Lung (tissue), 11 donors: ENCODE measurements at regions not wholly inside any gene's neighbourhood (a gene's known extent, or its start where the extent isn't known, plus 50 kb on each side); places are given as distances from the start of the nearest gene placed in this dataset.

Experiments
- ATAC-seq: fragments of 200-7000 bp; cut with Tn5 transposase; one replicate; pipeline ENCODE4 v1.9.1; 2020; ENCODE audit warnings: moderate number of reproducible peaks; ENCODE audit not compliant: insufficient read depth, low FRiP score
- DNase-seq, 3 donors: peaks; one replicate each; pipeline ENCODE4 v3.0.0-alpha.2; 2013 to 2017
- H3K27ac ChIP-seq, 2 donors: one replicate each; pipeline ENCODE4 v1.5.1; 2013; ENCODE audit warnings: mild to moderate bottlenecking in 2 of 2, moderate library complexity in 2 of 2, control low read depth in 1 of 2, inconsistent platforms in 1 of 2, low read depth in 1 of 2, low read length in 1 of 2
- H3K27me3 ChIP-seq, 3 donors: one replicate each; pipeline ENCODE4 v1.5.1; 2013; ENCODE audit warnings: low read length in 2 of 3; ENCODE audit not compliant: control insufficient read depth in 3 of 3, insufficient read depth in 3 of 3
- H3K36me3 ChIP-seq, 4 donors: one replicate each; pipeline ENCODE4 v1.5.1; 2013; ENCODE audit warnings: low read length in 4 of 4, mild to moderate bottlenecking in 1 of 4, moderate library complexity in 1 of 4; ENCODE audit not compliant: control insufficient read depth in 4 of 4, insufficient read depth in 4 of 4
- H3K4me1 ChIP-seq, 5 donors: one replicate each; pipeline ENCODE4 v1.5.1; 2013; ENCODE audit warnings: low read length in 5 of 5, mild to moderate bottlenecking in 2 of 5, moderate library complexity in 1 of 5; ENCODE audit not compliant: control insufficient read depth in 5 of 5, insufficient read depth in 5 of 5
- H3K4me3 ChIP-seq: one replicate; pipeline ENCODE4 v1.5.1; 2013; ENCODE audit warnings: mild to moderate bottlenecking, control low read depth, moderate library complexity
- H3K9ac ChIP-seq, 2 donors: one replicate each; pipeline ENCODE4 v1.5.1; 2013; ENCODE audit warnings: low read length in 2 of 2, control low read depth in 1 of 2; ENCODE audit not compliant: insufficient read depth in 1 of 2
- H3K9me3 ChIP-seq, 4 donors: one replicate each; pipeline ENCODE4 v1.5.1; 2013; ENCODE audit warnings: low read length in 3 of 4, mild to moderate bottlenecking in 1 of 4, moderate library complexity in 1 of 4; ENCODE audit not compliant: control insufficient read depth in 4 of 4, insufficient read depth in 3 of 4
- WGBS, 2 donors: extraction: QIAGEN DNeasy Blood & Tissue Kit; methylation state at CpG; one replicate each; pipeline ENCODE4 v1.1.7; 2013; 5-methylcytosine and 5-hydroxymethylcytosine counted together
- TF ChIP-seq, protein P1 (sequence below): IDR thresholded peaks from 2 replicates; pipeline ENCODE4 v1.5.1; 2012; ENCODE audit warnings: mild to moderate bottlenecking; ENCODE audit errors: control extremely low read depth, extremely low read depth
- donor health status: control.
- donor health status: control.
- donor health status: Bipolar disorder and iron deficiency.
- donor health status: healthy.
- donor health status: DM: yes; HTN: yes; CAD: no.

DNA sequence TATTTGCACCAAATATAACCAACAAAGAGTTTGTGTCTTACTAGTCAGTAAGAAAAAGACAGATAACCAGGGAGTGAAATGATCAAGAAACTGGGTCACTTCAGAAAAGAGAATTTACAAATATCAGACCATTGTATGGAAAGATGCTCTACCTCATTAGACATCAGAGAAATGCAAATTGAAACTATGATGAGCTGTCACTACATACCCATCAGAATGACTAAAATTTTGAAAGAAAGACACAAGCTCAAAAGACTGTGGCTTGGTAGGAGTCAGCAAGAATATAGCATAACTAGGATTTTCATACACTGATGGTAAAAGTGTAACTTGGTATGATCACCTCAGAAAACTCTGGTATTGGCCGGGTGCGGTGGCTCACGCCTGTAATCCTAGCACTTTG lies 247.2 kb downstream of the BMP4 start:
- WGBS, 2 donors: 95 to 100% methylated on average over 3 of the region's 3 CpGs
- H3K27ac ChIP-seq: no peak overlapping the region
- no peak for ATAC-seq
- DNase-seq: no peak
- H3K9ac ChIP-seq: no peak overlapping the region
- H3K9me3 ChIP-seq: no peaks in the 10 kb centered on the region
- H3K27me3 ChIP-seq: no peaks in the 10 kb centered on the region
- TF ChIP-seq, protein P1, sequence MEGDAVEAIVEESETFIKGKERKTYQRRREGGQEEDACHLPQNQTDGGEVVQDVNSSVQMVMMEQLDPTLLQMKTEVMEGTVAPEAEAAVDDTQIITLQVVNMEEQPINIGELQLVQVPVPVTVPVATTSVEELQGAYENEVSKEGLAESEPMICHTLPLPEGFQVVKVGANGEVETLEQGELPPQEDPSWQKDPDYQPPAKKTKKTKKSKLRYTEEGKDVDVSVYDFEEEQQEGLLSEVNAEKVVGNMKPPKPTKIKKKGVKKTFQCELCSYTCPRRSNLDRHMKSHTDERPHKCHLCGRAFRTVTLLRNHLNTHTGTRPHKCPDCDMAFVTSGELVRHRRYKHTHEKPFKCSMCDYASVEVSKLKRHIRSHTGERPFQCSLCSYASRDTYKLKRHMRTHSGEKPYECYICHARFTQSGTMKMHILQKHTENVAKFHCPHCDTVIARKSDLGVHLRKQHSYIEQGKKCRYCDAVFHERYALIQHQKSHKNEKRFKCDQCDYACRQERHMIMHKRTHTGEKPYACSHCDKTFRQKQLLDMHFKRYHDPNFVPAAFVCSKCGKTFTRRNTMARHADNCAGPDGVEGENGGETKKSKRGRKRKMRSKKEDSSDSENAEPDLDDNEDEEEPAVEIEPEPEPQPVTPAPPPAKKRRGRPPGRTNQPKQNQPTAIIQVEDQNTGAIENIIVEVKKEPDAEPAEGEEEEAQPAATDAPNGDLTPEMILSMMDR: no peak
- H3K4me1 ChIP-seq: peaks cover 0 to 1% (median 0%) of the 10 kb centered on the region in 5 donors
- no peak overlapping the region for H3K4me3 ChIP-seq
- no peaks in the 10 kb centered on the region for H3K36me3 ChIP-seq

DNA sequence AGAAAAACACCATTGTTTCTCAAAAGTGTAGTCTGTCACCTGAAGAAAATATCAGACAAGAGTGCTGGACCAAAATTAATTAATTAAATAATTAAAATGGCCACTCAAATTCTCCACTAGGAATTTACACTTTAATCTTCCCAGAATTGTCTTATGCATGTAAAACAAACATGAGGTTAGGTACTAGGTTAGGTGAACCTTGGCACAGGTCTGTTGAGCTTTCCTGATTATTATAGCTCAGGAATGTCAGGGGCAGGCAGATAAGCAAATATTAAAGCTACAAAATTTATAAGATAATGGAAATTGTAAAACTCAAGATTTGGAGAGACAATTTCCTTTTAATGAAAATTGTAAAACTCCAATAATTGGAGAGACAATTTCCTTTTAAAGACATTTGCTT lies 253.2 kb downstream of the BMP4 start:
- TF ChIP-seq, protein P1: no peak
- Histone ChIP-seq H3K4me3 (no peak overlapping the region), H3K9ac (no peak overlapping the region), H3K36me3 (no peaks in the 10 kb centered on the region), H3K27ac (no peak overlapping the region), H3K4me1 (no peaks in the 10 kb centered on the region), H3K27me3 (no peaks in the 10 kb centered on the region), H3K9me3 (no peaks in the 10 kb centered on the region)
- no peak for DNase-seq
- ATAC-seq: no peak

DNA sequence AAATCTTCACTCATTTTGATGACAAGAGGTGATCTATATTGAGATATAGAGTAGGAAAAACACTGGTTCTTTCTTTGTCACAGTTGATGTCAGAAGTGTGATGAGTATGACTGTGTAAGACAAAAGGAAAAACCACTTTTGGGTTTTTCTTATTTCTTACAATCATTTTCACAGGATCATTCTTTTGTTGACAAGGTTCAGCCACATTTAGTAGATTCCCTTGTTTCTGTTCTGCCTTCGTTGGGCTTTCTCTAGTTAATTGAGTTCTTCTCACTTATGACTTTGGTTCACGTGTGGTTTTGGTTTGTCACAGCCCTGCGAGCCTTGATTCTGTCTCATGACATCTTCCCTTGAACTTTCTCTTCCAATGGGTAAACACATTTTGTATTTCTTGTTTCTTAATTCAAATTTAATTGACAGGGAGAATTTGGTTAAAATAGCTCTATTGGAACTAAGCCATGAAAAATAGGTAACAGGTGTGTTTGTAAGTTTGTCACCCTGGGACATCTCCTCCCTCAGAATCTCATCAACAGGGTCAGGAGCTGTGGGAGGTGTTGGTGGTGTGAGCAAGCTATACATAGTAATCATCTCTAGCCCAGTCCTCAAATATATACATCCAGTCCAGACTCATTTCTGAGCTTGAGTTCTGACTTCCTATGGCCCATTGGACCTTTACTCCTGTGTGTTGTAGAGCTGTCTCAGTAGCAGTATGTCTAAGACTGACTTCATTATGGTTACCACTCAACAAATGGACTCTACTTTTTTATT lies 255.3 kb downstream of the BMP4 start:
- ATAC-seq: no peak
- no peak overlapping the region for H3K9ac ChIP-seq
- H3K27me3 ChIP-seq: no peaks in the 10 kb centered on the region
- no peak for DNase-seq
- TF ChIP-seq, protein P1: no peak
- no peaks in the 10 kb centered on the region for H3K4me1 ChIP-seq
- H3K4me3 ChIP-seq: no peak overlapping the region
- no peaks in the 10 kb centered on the region for H3K36me3 ChIP-seq
- 77 to 92% methylated on average over 3 of the region's 3 CpGs for WGBS, 2 donors
- H3K9me3 ChIP-seq: no peaks in the 10 kb centered on the region
- no peak overlapping the region for H3K27ac ChIP-seq
